Islet of Langerhans (tissue), 1 donor: ENCODE measurements at regions not wholly inside any gene's neighbourhood (a gene's known extent, or its start where the extent isn't known, plus 50 kb on each side); places are given as distances from the start of the nearest gene placed in this dataset.
A peak's percentile ranks its signal among the peaks of the same experiment; 100 is the strongest.

Experiments
- FAIRE-seq: peaks from one replicate; lab custom pipeline; 2011; peaks lifted over from hg19 to GRCh38; lab: Jason Lieb, UNC

DNA sequence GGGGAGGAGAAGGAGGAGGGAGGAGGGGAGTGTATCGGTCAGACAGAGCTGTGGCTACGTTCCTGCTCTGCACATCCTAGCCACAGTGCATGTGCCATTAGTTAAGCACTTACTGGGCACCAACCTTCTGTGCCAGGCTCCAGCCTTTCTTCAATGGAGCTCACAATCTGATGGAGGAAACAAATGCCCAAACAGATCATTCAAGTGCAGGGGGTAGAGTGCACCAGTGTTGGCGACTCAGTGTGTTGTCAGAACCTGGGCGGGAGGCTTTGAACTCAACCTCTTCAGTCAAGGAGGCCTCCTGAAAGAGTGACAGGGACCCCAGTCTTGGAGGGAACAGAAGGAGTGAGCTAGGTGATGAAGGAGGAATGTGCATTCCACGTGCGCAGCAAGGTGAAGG lies 51.9 kb upstream of the SHB start:
- no peak for FAIRE-seq

DNA sequence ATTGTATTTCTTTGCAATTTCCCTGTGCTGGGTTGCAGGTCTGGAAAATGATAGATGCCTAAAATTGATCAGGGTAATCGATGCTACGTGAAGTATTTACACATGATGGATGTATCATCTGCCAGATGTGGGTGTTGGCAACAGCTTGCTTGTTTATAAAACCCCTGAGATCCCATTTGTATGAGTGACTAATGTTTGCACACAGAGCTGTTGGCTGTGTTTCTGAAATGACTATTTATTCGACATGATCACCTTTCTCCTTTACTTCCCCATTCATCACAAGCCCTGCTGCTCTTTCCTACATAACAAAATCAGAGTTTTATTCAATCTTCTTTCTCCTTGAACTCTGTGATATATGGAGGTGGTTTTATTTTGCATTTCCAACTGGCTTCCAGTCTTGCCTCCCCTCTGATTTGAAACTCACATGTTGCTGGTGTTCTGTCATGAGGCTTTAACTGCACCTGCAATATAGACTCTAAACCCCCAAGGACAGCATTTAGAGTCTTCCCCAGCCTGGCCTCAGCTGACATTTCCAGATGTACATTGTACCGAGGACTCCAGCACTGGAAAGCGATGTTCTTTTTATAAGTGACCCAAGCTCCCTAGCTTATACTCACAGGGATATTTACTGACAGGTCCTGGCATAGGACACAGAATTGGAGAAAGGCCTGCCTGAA lies 50.7 kb upstream of the SHB start:
- peak; percentile 88 for FAIRE-seq

DNA sequence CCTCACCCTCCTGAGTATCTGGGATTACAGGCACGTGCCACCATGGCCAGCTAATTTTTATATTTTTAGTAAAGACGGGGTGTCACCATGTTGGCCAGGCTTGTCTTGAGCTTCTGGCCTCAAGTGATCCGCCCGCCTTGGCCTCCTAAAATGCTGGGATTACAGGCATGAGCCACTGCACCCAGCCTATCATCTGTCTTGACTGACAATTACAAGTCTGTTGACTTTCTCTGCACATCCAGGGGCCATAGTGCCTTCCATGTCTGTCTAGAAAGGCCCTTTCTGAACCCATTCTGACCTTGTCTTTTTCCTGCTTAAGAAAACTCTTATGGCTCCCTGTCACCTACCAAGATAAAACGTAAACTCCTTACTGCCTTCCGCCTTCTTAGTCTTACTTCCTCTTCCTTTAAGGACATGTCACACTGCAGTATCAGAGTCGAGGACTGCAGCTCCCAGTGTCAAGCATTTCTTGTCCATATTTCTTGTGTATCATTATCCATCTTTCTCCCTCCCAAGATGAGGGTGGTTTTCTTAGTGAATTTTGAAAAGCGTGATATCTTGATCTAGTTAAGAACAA lies 49.9 kb upstream of the SHB start:
- no peak for FAIRE-seq
